ENCODE measurements at regions not wholly inside any gene's neighbourhood (a gene's known extent, or its start where the extent isn't known, plus 50 kb on each side); places are given as distances from the start of the nearest gene placed in this dataset.

DNA sequence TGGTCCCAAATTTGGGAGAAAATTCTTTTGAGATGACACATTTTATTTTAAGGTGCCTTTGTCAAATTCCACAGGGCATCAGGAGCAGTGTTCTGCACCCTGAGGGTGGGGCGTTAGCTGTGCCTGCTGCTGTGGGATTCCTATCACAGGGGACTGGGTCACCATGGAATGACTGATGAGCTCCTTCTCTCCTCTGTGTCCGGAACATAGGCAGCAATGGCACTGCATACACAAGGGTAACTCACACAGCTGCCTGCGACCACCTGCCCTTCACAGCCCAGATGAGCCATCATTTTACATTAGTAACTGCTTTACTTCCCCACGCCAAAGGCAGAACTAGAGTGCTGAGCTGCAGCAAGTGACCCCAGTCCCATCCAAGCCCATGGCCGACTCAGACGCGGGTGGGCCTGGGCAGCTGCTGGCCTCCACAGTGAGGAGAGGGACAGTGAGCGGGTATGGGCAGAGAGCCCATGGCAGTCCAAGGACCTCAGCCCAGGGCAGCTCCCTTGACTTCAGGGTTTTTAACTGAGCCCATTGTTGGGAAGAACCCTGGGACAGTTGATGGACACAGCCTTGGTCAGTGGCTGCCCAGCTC, 93.7 kb downstream of the GADD45G start:
- no peak overlapping the region for H3K4me3 ChIP-seq (ENCODE audit: low read depth in 1 of 2, low read length in 1 of 2)
- no peaks in the 10 kb centered on the region for H3K9me3 ChIP-seq
- peaks cover 15 to 17% of the 10 kb centered on the region in 2 experiments for H3K4me1 ChIP-seq (ENCODE audit: control insufficient read depth in 1 of 2, insufficient read depth in 1 of 2, low read depth in 1 of 2, low read length in 1 of 2)
- H3K27ac ChIP-seq: no peak overlapping the region
- H3K36me3 ChIP-seq: no peaks in the 10 kb centered on the region
- no peaks in the 10 kb centered on the region for H3K27me3 ChIP-seq
- TF ChIP-seq, protein P1, sequence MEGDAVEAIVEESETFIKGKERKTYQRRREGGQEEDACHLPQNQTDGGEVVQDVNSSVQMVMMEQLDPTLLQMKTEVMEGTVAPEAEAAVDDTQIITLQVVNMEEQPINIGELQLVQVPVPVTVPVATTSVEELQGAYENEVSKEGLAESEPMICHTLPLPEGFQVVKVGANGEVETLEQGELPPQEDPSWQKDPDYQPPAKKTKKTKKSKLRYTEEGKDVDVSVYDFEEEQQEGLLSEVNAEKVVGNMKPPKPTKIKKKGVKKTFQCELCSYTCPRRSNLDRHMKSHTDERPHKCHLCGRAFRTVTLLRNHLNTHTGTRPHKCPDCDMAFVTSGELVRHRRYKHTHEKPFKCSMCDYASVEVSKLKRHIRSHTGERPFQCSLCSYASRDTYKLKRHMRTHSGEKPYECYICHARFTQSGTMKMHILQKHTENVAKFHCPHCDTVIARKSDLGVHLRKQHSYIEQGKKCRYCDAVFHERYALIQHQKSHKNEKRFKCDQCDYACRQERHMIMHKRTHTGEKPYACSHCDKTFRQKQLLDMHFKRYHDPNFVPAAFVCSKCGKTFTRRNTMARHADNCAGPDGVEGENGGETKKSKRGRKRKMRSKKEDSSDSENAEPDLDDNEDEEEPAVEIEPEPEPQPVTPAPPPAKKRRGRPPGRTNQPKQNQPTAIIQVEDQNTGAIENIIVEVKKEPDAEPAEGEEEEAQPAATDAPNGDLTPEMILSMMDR (IDR thresholded peaks at IDR 0.05): no peak

DNA sequence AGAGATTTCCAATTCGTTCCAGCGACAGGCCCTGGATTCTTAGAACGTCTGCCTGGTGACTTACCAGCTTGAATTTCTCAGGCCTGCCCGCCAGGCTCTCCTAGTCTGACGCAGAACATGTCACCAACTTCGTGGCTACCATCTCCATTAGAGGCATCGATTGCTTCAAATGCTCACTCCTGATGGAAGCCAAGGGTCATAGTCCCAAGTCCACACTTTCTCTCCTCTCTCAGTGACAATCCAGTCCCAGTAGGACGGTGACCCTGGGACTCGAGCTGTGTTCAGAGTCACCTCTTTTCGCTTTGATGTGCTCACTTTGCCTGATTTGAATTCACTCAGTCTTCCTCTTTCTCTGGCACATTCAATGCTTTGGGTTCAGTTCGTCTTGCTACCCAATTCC, 94.8 kb downstream of the GADD45G start:
- TF ChIP-seq, protein P1 (IDR thresholded peaks at IDR 0.05): no peak
- peaks cover 15 to 17% of the 10 kb centered on the region in 2 experiments for H3K4me1 ChIP-seq (ENCODE audit: control insufficient read depth in 1 of 2, insufficient read depth in 1 of 2, low read depth in 1 of 2, low read length in 1 of 2)
- no peaks in the 10 kb centered on the region for H3K27me3 ChIP-seq
- H3K27ac ChIP-seq: no peak overlapping the region
- H3K4me3 ChIP-seq (ENCODE audit: low read depth in 1 of 2, low read length in 1 of 2): no peak overlapping the region
- no peaks in the 10 kb centered on the region for H3K9me3 ChIP-seq
- no peaks in the 10 kb centered on the region for H3K36me3 ChIP-seq

DNA sequence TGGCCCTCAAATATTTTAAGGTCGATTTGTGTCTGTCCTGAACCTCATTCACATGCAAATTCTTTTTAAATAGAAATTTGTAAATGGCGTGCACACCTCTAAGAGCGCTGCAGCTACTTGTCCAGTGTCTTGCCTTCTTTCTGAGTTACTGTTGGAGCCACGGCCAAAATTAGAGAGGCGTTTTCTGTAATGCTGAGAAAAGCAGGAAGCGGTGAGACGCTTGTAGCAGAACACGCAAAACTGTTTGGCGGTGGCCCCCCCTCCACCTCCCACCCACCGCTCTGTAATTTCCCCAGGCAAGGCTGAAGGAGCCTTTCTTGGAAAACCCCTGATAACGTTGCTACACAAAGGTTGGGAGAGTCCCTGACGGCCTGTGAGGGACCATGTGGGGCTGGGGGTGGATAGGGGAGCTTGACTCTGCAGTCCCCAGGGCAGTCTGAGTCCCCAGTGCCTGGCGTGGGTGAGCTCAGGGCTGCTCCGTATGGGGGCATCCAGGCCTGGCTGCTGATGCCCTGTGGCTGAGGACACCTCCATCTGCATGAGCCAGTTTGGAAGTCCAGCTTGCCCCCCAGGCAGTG, 96.5 kb downstream of the GADD45G start:
- no peaks in the 10 kb centered on the region for H3K36me3 ChIP-seq
- TF ChIP-seq, protein P1 (IDR thresholded peaks at IDR 0.05): no peak
- H3K9me3 ChIP-seq: no peaks in the 10 kb centered on the region
- H3K27me3 ChIP-seq: no peaks in the 10 kb centered on the region
- no peak overlapping the region for H3K4me3 ChIP-seq (ENCODE audit: low read depth in 1 of 2, low read length in 1 of 2)
- H3K4me1 ChIP-seq (ENCODE audit: control insufficient read depth in 1 of 2, insufficient read depth in 1 of 2, low read depth in 1 of 2, low read length in 1 of 2): peaks cover 15% of the 10 kb centered on the region in 2 experiments
- no peak overlapping the region for H3K27ac ChIP-seq

DNA sequence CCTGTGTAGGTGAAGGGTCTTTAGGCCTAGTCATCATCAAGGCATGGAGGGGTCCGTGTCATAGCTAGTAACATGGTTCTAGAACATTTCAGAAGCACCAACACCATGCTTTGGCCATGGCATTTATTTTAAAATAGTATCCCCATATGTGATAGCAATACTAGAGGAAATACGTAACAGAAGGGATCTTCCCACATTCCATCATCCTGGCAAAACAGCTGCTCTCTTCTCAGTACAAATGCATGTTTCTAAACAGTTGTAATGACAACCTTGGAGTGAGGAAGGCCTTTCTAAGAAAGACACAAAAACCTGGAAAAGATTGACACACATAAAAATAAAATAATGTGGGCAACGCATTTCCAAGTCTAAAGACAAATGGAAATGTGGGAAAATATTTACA, 97.6 kb downstream of the GADD45G start:
- Histone ChIP-seq H3K36me3 (no peaks in the 10 kb centered on the region), H3K9me3 (no peaks in the 10 kb centered on the region), H3K4me3 (ENCODE audit: low read depth in 1 of 2, low read length in 1 of 2) (no peak overlapping the region), H3K4me1 (ENCODE audit: control insufficient read depth in 1 of 2, insufficient read depth in 1 of 2, low read depth in 1 of 2, low read length in 1 of 2) (peaks cover 9 to 10% of the 10 kb centered on the region in 2 experiments), H3K27me3 (no peaks in the 10 kb centered on the region), H3K27ac (no peak overlapping the region)
- TF ChIP-seq, protein P1 (IDR thresholded peaks at IDR 0.05): no peak

DNA sequence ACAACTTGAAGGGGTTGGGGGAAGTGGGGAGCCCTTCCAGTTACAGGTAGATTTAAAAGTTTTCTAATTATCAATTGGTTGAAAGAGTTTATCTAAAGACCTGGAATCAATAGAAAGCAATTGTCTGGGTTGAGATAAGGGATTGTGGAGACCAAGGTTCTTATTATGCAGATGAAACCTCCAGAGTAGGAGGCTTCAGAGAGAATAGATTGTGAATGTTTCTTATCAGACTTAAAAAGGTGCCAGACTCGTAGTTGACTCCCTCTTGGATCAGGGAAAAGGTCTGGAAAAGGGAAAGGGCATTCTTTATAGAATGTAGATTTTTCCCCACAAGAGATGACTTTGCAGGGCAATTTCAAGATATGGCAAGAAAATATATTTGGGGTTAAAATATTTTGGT, 100.8 kb downstream of the GADD45G start:
- H3K27ac ChIP-seq: no peak overlapping the region
- no peaks in the 10 kb centered on the region for H3K9me3 ChIP-seq
- TF ChIP-seq, protein P1 (IDR thresholded peaks at IDR 0.05): no peak
- no peaks in the 10 kb centered on the region for H3K27me3 ChIP-seq
- H3K4me3 ChIP-seq (ENCODE audit: low read depth in 1 of 2, low read length in 1 of 2): no peak overlapping the region
- H3K4me1 ChIP-seq (ENCODE audit: control insufficient read depth in 1 of 2, insufficient read depth in 1 of 2, low read depth in 1 of 2, low read length in 1 of 2): peaks cover 13 to 15% of the 10 kb centered on the region in 2 experiments
- H3K36me3 ChIP-seq: no peaks in the 10 kb centered on the region

Measured in neutrophil (primary cell).